ENCODE measurements at regions not wholly inside any gene's neighbourhood (a gene's known extent, or its start where the extent isn't known, plus 50 kb on each side); places are given as distances from the start of the nearest gene placed in this dataset.

- Histone ChIP-seq H3K79me2 (ENCODE audit: insufficient read depth, low read length) (no peaks in the 10 kb centered on the region), H3K4me2 (ENCODE audit: insufficient read depth, low read length) (no peak overlapping the region), H2AFZ (ENCODE audit: low read depth, low read length) (no peak overlapping the region), H4K20me1 (ENCODE audit: insufficient read depth, low read length) (no peaks in the 10 kb centered on the region), H3K36me3 (ENCODE audit: insufficient read depth, low read length) (no peaks in the 10 kb centered on the region), H3K9ac (ENCODE audit: low read depth, low read length) (no peak overlapping the region), H3K4me3 (ENCODE audit: low read depth in 1 of 2, low read length in 2 of 2) (no peak overlapping the region), H3K27me3 (ENCODE audit: insufficient read depth, low read length, poor library complexity) (no peaks in the 10 kb centered on the region), H3K9me3 (ENCODE audit: insufficient read depth, low read length, severe bottlenecking) (no peaks in the 10 kb centered on the region), H3K27ac (ENCODE audit: low read length) (no peak overlapping the region), H3K4me1 (ENCODE audit: insufficient read depth, low read length) (no peaks in the 10 kb centered on the region)
- TF ChIP-seq EZH2 (IDR thresholded peaks at IDR 0.05; ENCODE audit: borderline replicate concordance, low read depth, low read length, severe bottlenecking): no peak
- TF ChIP-seq CTCF (IDR thresholded peaks at IDR 0.05; ENCODE audit: borderline replicate concordance, extremely low read depth, low read length, poor library complexity, severe bottlenecking): no peak
- DNase-seq (no peak), ATAC-seq (ENCODE audit: insufficient read depth, low read depth) (no peak)
Observed at GRCh38 chr4:129808242-129808641, 712.3 kb downstream of the C4orf33 start.

DNA sequence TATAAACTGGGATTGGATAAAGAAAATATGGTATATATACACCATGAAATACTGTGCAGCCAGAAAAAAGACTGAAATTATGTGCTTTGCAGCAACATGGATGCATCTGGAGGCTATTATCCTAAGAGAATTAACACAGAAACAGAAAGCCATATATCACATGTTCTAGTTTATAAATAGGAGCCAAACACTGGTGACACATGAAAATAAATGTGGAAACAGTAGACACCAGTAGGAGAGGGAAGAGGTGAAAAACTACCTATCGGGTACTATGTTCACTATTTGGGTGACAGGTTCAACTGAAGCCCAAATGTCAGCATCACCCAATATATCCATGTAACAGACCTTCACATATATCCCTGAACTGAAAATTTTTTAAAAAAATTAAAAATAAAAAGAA is 725.1 kb downstream of the C4orf33 start:
- ATAC-seq (ENCODE audit: insufficient read depth, low read depth) (no peak), DNase-seq (no peak)
- no peaks in the 10 kb centered on the region for H3K36me3 ChIP-seq (ENCODE audit: insufficient read depth, low read length)
- no peak overlapping the region for H3K4me2 ChIP-seq (ENCODE audit: insufficient read depth, low read length)
- H3K9me3 ChIP-seq (ENCODE audit: insufficient read depth, low read length, severe bottlenecking): no peaks in the 10 kb centered on the region
- no peak overlapping the region for H3K4me3 ChIP-seq (ENCODE audit: low read depth in 1 of 2, low read length in 2 of 2)
- H3K4me1 ChIP-seq (ENCODE audit: insufficient read depth, low read length): no peaks in the 10 kb centered on the region
- no peak overlapping the region for H2AFZ ChIP-seq (ENCODE audit: low read depth, low read length)
- no peaks in the 10 kb centered on the region for H3K27me3 ChIP-seq (ENCODE audit: insufficient read depth, low read length, poor library complexity)
- H3K9ac ChIP-seq (ENCODE audit: low read depth, low read length): no peak overlapping the region
- TF ChIP-seq CTCF (IDR thresholded peaks at IDR 0.05; ENCODE audit: borderline replicate concordance, extremely low read depth, low read length, poor library complexity, severe bottlenecking): no peak
- TF ChIP-seq EZH2 (IDR thresholded peaks at IDR 0.05; ENCODE audit: borderline replicate concordance, low read depth, low read length, severe bottlenecking): no peak
- H3K27ac ChIP-seq (ENCODE audit: low read length): no peak overlapping the region
- H4K20me1 ChIP-seq (ENCODE audit: insufficient read depth, low read length): no peaks in the 10 kb centered on the region
- H3K79me2 ChIP-seq (ENCODE audit: insufficient read depth, low read length): no peaks in the 10 kb centered on the region

DNA sequence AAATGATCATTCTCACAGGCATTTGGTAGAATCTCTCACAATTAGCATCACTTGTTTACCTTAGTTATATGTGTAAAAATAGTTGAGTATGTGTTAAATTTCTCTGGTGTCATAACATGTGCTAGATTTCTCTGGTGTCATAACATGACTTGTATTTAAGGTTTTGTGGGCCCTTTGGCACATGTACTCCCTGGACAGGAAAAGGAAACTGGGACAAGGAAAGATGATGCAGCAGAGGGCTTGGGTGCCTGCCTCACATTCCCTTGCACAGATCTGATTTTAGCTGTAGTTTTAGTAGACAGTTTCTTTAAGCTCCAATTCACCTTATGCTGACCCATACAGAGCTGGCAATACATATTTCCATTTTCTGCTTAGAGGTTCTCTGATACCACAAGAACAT is 726.0 kb downstream of the C4orf33 start:
- no peak overlapping the region for H3K4me2 ChIP-seq (ENCODE audit: insufficient read depth, low read length)

More for the DNA sequence above, 726.0 kb downstream of the C4orf33 start:
- Histone ChIP-seq H3K79me2 (ENCODE audit: insufficient read depth, low read length) (no peaks in the 10 kb centered on the region), H3K9ac (ENCODE audit: low read depth, low read length) (no peak overlapping the region), H3K27ac (ENCODE audit: low read length) (no peak overlapping the region), H2AFZ (ENCODE audit: low read depth, low read length) (no peak overlapping the region), H3K4me3 (ENCODE audit: low read depth in 1 of 2, low read length in 2 of 2) (no peak overlapping the region), H3K27me3 (ENCODE audit: insufficient read depth, low read length, poor library complexity) (no peaks in the 10 kb centered on the region), H4K20me1 (ENCODE audit: insufficient read depth, low read length) (no peaks in the 10 kb centered on the region), H3K4me1 (ENCODE audit: insufficient read depth, low read length) (no peaks in the 10 kb centered on the region), H3K36me3 (ENCODE audit: insufficient read depth, low read length) (no peaks in the 10 kb centered on the region), H3K9me3 (ENCODE audit: insufficient read depth, low read length, severe bottlenecking) (no peaks in the 10 kb centered on the region)
- TF ChIP-seq CTCF (IDR thresholded peaks at IDR 0.05; ENCODE audit: borderline replicate concordance, extremely low read depth, low read length, poor library complexity, severe bottlenecking) (no peak), EZH2 (IDR thresholded peaks at IDR 0.05; ENCODE audit: borderline replicate concordance, low read depth, low read length, severe bottlenecking) (no peak)
- ATAC-seq (ENCODE audit: insufficient read depth, low read depth) (no peak; the same call in 2 of the 3 replicates), DNase-seq (no peak)

All from DND-41 (cell line).